Smooth muscle cell of the brain vasculature (primary cell): ENCODE measurements at regions not wholly inside any gene's neighbourhood (a gene's known extent, or its start where the extent isn't known, plus 50 kb on each side); places are given as distances from the start of the nearest gene placed in this dataset.
"Not testable (repeated sequence)": the region's sequence is repeated elsewhere in the genome, so short reads cannot be mapped to it uniquely, and the experiment has no call there.

ENCODE experiments used
- DNase-seq: peaks from one replicate; pipeline ENCODE4 v3.0.0-alpha.2; 2012; ENCODE audit warnings: low read depth, low spot score

DNA sequence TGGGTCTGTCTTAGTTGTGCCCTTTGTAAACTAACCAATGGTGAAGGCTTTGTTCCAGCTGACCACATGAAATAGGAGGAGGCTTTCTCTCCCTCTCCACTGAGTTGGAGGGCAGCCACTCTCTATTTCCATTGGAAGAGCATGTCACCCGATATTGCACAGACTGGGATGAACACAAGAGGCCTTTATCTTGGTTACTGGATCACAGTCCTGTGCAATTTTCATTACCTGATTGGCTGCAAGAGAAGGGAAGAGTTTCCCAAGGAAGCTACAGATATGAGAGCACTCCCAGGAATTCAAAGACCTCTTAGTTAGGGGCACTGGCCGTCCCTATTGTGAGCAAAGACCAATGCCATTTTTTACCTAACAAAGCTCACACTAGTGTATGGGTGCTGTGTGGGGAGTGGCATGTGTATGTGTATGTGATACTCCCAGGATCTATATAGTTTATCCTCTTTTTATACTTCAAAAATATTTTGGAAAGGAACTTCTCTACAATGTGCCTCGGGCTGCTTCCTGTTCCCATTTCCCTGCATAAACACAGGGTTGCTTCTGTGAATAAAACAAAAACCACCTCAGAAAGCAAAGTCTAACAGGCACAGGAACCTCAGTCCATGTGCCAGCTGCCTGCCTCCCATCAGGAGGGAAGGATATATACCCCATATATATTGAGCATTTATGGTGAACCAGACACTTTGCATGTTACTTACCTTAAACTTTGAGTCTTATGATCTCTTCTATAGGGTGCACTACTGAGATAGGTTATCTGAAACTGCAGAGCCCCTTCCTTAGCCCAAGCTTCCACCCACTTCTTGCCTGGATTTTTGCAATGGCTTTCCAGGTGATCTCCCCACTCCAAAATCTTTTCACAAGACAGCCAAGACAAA is 126.5 kb downstream of the RASSF10 start:
- no peak for DNase-seq

DNA sequence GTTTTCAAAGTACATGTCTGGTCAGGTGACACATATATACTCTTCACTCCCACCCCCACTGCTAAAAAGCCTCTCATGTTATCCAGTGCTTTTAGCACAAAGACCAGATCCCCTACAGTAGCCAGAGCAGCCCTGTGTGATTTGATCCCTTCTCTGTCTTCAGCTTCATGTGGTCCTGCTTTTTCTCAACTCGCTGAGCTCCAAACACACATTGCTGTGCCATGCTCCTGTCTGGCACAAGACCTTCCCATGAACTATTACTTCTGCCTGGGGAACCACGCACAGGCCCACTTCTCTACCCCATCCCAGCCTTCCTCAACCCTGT is 127.1 kb downstream of the RASSF10 start:
- no peak for DNase-seq

DNA sequence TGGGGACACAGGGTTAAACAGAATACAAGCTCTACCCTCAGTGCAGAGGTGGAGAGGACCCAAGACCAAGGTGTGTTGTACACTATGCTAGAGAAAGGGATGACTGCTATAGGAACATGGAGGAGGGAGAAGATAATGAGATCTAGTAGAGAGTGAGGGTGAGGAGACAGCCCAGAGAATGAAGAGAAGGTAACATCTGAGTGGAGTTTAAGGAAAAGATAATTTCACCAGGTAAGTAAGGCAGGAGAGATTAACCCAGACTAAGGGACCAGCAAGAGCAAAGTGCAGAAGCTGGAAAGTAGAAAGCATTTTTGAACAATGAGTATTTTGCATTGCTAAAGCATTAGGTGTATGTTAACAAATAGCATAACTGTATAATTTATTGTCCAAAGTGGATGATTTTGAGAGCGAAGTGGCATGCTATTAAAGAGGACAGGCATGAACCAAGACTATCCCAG is 128.8 kb downstream of the RASSF10 start:
- DNase-seq, result no peak

DNA sequence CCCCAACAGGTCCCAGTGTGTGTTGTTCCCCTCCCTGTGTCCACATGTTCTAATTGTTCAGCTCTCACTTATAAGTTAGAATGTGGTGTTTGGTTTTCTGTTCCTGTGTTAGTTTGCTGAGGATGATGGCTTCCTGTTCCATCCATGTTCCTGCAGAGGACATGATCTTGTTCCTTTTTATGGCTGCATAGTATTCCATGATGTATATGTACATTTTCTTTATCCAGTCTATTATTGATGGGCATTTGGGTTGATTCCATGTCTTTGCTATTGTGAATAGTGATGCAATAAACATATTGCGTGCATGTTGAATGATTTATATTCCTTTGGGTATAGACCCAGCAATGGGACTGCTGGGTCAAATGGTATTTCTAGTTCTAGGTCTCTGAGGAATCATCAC is 130.0 kb downstream of the RASSF10 start:
- DNase-seq, result not testable (repeated sequence)

DNA sequence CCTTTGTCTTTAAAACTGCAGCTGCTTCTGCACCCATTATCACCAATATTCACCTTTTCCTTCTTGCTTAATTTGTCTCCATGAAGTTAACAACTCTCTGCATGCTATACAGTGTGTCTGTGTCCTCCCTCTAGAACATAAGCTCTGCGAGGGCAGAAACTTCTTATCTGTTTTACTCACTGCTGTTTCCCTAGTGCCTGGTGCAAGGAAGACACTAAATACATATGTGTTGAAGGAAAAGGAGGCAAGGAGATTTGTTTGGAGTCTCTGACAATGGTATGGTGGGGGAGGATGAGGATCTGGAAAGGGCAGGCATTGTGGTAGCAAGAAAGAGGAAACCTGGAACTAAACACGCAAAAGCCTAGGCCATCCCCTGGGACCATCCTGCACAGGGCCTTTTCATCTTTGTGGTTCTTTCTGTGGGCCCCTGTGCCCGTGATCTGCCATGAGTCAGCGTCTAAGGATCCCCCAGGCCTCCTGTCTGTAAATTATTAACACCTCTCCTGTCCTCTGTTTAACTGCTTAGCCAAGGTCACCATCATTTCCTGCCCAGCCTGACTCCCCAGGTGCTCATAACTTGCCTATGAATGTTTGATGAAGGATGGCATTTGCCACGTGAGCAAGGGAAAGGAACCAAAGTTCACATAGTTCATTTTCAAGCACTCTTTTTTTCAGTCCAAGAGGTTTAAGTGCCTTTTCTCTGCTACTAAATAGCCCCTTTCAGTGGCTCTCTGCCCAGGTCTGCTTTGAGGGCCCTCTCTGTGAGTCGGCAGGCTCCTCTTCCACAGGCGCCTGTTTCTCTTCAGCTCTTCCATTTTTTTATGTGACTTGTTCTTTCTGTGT is 131.1 kb downstream of the RASSF10 start:
- DNase-seq, result no peak

DNA sequence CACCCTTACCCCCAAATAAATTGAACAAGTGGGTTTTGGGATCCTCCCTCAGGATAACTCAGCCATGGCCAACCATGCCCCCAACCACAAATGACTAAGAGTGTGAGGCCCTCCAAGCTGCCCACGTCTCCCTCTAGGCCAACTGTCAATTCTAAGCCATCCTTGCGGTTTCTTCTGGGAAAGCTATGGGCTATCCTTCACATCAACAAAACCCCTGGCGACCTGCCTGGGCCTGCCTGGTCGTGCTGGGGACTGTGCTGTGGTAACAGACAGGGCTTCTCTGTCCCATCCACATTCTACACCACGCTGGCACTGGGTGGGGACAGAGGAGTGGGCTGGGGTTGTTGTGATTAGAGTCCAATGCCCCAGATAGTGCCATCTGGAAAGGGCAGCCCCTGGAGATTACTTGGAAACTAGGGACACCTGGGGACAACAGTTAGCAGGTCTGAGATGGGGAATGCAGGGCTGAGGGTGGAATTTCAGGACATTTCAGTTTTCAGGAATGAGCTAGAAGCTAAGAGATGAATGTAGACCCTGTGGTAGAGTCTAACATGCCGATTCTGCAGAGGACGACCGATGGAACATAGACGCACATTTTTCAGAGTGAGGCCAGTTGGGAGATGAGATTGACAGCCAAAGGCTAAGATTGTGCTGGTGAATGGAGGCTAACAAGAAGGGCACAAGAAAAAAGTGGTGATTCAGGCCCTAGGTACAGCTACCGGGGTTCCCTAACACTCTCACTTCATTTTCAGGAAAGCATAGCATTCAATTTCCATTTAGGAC is 131.9 kb downstream of the RASSF10 start:
- no peak for DNase-seq

DNA sequence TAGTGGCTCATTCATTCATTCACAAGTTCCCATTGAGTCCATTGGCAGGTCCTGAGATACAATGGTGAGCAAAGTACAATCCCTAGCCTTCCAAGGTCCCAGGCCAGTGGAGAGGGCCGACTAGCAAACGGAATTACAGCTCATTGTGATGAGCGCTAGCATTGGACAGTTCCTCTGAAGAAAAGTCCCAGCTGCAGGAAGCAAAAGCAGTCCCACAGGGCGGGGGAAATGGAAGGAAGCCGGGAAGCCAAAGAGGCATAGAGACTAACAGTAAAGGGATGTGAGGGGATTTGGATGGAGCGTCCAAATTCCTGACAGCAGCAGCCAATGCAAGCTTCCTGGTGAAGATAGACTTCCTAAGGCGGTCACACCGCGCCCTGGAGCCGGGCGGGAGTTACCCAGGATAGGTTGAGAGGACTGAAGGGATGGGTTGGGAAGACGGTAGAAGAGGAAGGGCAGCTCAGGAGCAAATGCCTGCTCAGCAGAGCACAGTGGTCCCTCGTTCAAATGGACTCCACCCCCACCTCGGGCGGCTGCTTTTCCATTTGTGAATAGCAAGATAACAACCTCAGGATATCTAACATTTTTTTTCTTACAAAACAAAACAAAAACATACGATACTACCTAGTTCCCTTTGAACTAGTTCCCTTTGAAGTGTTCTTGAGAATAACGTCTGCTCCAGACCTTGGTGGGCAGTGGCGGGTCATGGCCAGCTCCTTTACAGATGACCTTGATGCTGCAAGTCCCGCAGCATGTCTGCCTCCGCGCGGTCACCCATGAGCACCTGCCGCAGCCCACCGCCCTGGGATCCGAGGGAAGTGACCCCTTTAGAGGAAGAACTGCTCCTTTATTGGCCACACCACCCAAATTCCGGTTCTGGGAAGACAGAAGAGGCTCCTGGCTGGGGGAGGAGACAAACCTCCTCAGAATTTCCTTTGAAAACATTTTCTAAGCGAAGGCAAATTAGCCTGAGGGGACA is 132.9 kb downstream of the RASSF10 start:
- DNase-seq, result no peak

DNA sequence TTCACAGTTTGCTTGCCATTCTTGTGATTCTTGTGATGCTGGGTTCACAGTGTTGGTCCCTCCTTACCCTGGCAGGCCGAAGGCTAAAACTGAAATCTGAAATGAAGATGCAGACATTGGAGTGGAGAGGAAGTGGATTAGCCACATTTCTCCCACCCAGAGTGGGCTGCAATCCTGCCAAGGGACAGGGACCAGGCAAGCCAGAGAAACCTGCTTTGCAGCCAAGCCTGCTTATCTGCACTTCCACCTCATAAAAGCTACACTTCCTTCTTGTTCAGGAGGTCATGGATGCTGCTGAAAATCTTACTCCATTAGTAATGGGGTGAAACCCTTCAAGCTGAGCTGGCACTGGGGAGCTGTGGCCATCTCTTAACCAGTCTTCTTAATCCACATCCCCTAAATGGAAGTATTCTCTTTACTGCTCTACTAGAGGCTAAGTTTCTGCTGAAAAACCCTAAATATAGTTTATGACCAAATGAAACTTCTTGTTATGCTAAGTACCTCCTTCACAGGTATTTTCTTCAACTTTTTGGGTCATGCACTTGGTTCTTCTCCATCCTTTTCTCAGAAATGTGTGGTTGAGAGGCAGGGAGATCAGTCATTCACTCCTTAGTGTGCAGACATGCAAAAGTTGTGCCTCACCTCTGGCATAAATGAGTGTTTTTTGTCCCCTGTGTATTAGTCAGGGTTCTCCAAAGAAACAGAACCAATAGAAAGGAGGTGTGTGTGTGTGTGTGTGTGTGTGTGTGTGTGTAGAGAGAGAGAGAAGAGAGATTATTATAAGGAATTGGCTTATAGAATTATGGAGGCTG is 133.9 kb upstream of the BMAL1 start:
- no peak for DNase-seq

DNA sequence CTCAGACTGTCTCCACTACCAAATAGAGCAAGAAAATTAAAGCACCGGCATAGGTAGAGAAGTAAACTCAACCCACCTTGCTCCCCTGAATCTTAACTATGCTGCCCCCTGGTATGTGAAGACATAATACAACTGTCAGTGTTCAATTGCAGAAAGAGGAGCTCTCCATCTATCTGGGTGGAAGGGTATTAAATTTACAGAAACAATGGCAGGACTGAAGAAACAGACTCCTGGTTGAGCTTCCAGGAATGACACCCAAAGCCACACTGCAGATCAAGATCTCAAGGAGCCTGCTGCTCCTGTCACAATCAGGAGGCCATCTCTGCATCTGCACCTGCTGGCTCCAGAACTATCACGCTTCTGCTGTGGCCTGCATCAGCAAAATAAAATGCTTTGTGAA is 132.1 kb upstream of the BMAL1 start:
- no peak for DNase-seq

DNA sequence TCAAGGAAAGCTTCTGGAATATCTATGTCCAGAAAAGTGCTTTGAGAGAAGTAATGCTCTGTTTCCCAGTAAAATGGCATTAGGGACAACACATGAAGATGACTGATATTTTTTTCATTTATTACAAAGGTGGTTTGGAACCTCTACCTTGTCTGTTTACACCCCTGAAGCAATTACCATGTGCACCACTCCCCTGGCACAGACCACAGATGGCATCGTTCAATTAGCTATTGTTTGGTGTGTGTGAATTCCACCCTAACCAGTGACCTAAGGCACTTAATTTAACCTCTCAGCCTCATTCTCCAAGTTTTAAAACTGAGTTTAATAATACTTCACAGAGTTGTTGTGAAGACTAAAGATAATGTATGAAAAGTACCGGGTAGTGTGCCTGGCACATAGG is 127.6 kb upstream of the BMAL1 start:
- DNase-seq, result no peak

DNA sequence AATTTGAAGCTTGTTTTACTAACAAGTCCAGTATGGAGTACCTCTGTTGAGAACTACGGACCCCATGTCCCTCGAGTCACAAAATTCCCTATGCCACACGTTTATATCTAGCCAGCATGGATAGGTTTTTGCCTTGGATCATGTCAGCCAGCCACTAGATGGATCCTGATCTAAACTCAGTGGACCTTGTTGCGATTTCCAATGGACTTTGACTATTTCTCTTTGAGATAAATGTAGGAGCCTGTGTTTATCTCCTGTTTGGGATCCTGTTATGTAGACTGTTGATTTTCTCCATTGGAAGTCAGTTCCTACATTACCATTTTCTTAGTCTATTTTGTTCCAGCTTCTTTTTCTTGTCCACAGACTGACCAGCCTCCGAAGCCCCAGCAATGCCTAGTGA is 127.1 kb upstream of the BMAL1 start:
- no peak for DNase-seq

DNA sequence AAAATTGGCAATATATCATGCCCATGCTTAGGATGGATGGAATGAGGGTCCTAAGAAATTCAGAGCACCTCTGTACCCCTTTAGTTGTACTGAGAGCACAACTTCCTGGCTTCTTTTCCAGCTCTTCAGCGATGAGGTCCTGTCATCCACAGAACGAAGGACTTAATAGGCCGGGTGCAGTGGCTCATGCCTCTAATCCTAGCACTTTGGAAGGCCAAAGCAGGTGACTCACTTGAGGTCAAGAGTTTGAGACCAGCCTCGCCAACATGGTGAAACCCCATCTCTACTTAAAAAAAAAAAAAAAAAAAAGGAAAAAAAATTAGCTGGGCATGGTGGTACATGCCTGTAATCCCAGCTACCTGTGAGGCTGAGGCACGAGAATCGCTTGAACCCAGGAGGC is 125.3 kb upstream of the BMAL1 start:
- no peak for DNase-seq

DNA sequence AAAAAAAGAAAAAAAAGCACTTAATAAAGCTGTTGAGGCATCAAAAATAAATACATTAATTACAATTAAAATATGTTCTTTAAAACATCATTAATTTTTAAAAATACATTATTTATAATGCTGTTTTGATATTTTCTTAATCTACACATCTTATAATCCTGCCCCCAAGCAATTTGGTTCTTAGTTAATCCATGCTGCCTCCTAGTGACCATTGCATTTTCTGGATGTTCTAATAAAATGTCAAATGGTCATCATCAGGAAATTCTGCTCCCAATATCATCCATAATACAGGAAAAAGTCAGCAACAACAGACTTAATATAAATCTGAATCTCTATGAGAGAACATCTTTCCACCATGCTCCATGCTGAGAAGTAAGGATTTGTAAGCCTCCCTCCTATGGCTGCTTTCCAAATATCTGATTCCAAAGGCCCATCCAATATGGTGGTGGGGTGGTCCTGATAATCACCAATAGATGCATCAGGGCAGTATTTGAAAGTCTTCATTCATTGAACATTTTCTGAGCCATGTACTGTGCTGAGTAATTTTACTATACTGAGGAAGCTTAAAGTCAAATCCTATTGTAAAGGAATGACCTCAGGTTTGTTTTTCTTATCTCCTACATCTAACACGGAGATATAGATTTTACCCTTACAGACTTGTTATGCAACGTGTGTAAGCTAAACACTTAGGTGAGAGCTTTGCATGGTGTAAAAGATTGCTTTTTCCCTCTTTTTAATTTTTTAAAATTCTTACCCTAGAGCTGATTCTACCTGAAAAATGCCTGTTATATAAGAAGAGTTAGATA is 124.7 kb upstream of the BMAL1 start:
- DNase-seq, result no peak

DNA sequence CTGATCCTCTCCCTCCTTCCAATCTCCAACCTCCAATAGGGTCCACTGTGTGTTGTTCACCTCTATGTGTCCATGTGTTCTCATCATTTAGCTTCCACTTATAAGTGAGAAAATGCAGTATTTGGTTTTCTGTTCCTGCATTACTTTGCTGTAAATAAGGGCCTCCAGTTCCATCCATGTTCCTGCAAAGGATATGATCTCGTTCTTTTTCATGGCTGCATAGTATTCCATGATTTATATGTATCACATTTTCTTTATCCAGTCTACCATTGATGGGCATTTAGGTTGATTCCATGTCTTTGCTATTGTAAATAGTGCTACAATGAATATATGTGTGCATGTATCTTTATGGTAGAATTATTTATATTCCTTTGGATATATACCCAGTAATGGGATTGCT is 123.2 kb upstream of the BMAL1 start:
- not testable (repeated sequence) for DNase-seq

DNA sequence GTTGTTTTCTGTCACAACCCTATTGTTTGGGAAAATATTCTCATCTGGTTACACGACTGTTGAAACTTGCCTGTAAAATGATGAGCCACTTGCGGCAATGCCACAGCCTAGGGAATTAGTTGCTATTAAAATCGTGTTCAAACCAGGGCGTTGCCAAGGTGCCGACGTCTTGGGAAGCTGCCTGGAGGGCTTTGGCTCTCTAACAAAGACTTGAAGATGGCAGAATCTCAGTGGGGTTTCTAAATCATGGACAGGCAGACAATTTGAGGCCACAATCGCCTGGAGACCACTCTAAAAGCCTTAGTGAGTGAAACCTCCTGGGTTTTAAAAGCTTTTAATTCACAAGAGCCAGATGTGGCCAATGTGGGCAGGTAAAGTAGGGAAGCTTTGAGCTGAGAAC is 117.2 kb upstream of the BMAL1 start:
- no peak for DNase-seq

DNA sequence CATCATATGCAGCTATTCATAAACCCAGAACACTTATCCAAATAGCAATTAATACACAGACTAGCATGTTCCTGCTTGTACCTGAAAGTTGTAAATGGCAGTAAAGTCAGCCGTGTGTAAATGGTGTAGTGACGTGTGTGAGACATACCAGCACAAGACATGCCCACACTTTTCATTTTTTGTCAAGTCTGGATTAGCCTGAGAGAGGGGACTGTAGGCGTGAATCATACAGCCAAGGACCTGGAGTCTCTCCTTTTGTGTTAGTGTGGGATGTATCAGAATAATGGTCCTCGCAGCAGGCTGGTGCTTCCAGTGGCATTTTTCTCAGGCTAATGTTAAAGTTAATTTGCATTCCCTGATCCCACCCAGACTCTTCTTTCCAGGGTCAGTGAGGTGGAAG is 116.8 kb upstream of the BMAL1 start:
- no peak for DNase-seq

DNA sequence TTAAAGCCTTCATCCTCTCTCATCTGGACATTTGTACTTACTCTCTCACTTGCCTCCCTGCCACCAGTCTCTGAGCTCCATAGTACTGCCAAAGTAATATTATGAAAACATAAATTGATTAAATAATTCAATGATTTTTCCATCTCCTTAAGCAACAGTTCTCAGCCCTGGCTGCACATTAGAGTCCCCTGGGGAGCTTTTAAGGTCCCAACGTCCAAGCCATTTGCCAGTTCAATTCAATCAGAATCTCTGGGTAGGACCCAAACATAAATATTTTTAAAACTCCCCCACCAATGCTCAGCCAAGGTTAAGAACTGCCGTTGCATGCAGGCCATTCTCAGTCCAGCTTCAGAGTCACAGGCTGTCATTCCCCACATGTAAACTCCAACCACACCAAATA is 114.4 kb upstream of the BMAL1 start:
- DNase-seq, result no peak

DNA sequence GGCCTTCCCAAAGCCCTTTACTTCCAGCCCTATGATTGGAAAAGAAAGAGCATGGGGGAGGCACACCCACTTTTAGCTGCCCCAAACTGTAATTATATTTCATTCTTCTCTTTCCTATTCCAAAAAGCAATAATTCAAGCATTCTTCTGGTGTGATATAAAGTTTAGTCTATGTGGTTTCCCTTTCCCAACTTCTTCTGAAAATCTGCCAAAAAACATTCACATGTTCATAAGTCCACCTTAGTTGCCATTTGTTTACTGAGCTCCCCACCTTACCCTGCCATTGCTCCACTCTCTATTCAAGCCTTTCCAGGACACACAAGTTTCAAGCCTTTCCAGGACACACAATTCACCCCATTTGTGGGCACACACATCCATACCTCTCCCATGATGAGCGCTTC is 111.6 kb upstream of the BMAL1 start:
- DNase-seq, result no peak

DNA sequence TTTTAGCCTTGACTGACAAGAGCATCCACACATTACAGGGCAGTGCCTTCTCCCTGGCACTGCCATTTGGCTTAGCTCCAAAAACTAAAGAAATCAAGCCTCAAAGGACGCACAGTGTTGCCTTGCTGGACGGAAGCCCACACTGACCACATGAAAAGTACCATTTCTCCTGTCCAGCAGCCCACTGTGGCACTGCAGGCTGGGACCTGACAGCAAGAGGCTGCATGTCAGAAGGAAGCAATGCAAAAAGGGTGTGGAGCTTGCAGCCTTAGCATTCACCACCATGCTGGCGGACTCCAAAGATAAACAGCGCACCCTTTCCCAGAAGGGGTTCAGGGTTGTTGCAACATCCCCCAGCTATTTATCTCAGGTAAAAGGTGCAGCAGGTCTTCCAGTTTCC is 109.3 kb upstream of the BMAL1 start:
- DNase-seq, result no peak
